Spleen (tissue), 11 donors: ENCODE measurements at regions not wholly inside any gene's neighbourhood (a gene's known extent, or its start where the extent isn't known, plus 50 kb on each side); places are given as distances from the start of the nearest gene placed in this dataset.
A peak's percentile ranks its signal among the peaks of the same experiment; 100 is the strongest.

Source experiments
- DNase-seq: peaks from one replicate; pipeline ENCODE4 v3.0.0-alpha.2; 2020
- H3K27ac ChIP-seq, 8 donors: fragments of 200-600 bp; sonication (generic) in 7 of 8; 1 replicate in 4 of 8; 2 replicates in 4 of 8; pipeline versions ENCODE4 v1.5.0 to v1.8.0; 2016 to 2021; ENCODE audit warnings: inconsistent platforms in 4 of 8, mild to moderate bottlenecking in 4 of 8, moderate library complexity in 1 of 8
- H3K27me3 ChIP-seq, 7 donors: fragments of 200-600 bp; sonication (generic) in 6 of 7; replicated peaks in 1 of 7; 1 replicate in 4 of 7; 2 replicates in 3 of 7; pipeline versions ENCODE4 v1.5.0 to v1.8.0; 2016 to 2021; ENCODE audit warnings: inconsistent platforms in 3 of 7, mild to moderate bottlenecking in 1 of 7
- H3K36me3 ChIP-seq, 6 donors: fragments of 200-600 bp; sonication (generic) in 5 of 6; 1 replicate in 4 of 6; 2 replicates in 2 of 6; pipeline versions ENCODE4 v1.5.0 to v1.8.0; 2016 to 2021; ENCODE audit warnings: inconsistent platforms in 2 of 6
- H3K4me1 ChIP-seq, 6 donors: fragments of 200-600 bp; sonication (generic) in 5 of 6; 1 replicate in 3 of 6; 2 replicates in 3 of 6; pipeline versions ENCODE4 v1.5.0 to v1.8.0; 2016 to 2021; ENCODE audit warnings: inconsistent platforms in 3 of 6
- H3K4me3 ChIP-seq, 8 donors: fragments of 200-600 bp; sonication (generic) in 7 of 8; 1 replicate in 4 of 8; 2 replicates in 4 of 8; pipeline versions ENCODE4 v1.5.0 to v1.8.0; 2016 to 2021; ENCODE audit warnings: inconsistent platforms in 4 of 8, mild to moderate bottlenecking in 4 of 8, moderate library complexity in 2 of 8
- H3K9me3 ChIP-seq, 8 donors: fragments of 200-600 bp; sonication (generic) in 7 of 8; 1 replicate in 4 of 8; 2 replicates in 4 of 8; pipeline versions ENCODE4 v1.5.0 to v1.8.0; 2016 to 2021; ENCODE audit warnings: inconsistent platforms in 4 of 8
- CTCF ChIP-seq, 11 experiments: fragments of 200-600 bp in 7 of 11; fragments of 450-650 bp in 4 of 11; sonication (generic) in 4 of 11; IDR thresholded peaks in 8 of 11; conservative IDR thresholded peaks in 3 of 11; 1 replicate in 7 of 11; 2 replicates in 4 of 11; pipeline versions ENCODE4 v1.4.0 to v1.8.0; 2016 to 2021; ENCODE audit warnings: antibody characterized with exemption in 11 of 11, inconsistent platforms in 4 of 11, mild to moderate bottlenecking in 1 of 11
- POLR2A ChIP-seq, 3 donors: fragments of 450-650 bp; IDR thresholded peaks; one replicate each; pipeline ENCODE4 v1.5.1; 2017; ENCODE audit warnings: antibody characterized with exemption in 3 of 3, mild to moderate bottlenecking in 1 of 3
- POLR2AphosphoS5 ChIP-seq, 3 donors: sonication (generic); formaldehyde crosslinking; IDR thresholded peaks; one replicate each; pipeline ENCODE4 v1.5.1; 2017; ENCODE audit warnings: antibody characterized with exemption in 3 of 3
- WGBS, 5 donors: extraction: QIAGEN DNeasy Blood & Tissue Kit in 3 of 5; methylation state at CpG; one replicate each; pipeline versions ENCODE4 v1.1.5 to v1.1.7; 2013 to 2018; 5-methylcytosine and 5-hydroxymethylcytosine counted together
- intact Hi-C: fragments of 100-400 bp; cut with DNase I; formaldehyde crosslinking; loops from one replicate; pipeline ENCODE4 v1.15.0; 2023; ENCODE audit warnings: low total_unique reads
- donor health status: healthy with polysubstance abuse.
- donor health status: DM: no; HTN: no; CAD: no; lungs with moderate emphysema.
- donor health status: DM: no; HTN: no; CAD: no.
- donor health status: Bipolar disorder and iron deficiency.
- donor health status: healthy.
- donor health status: DM: no; HTN: no; CAD: no.
- donor health status: DM: yes; HTN: yes; CAD: no.

DNA sequence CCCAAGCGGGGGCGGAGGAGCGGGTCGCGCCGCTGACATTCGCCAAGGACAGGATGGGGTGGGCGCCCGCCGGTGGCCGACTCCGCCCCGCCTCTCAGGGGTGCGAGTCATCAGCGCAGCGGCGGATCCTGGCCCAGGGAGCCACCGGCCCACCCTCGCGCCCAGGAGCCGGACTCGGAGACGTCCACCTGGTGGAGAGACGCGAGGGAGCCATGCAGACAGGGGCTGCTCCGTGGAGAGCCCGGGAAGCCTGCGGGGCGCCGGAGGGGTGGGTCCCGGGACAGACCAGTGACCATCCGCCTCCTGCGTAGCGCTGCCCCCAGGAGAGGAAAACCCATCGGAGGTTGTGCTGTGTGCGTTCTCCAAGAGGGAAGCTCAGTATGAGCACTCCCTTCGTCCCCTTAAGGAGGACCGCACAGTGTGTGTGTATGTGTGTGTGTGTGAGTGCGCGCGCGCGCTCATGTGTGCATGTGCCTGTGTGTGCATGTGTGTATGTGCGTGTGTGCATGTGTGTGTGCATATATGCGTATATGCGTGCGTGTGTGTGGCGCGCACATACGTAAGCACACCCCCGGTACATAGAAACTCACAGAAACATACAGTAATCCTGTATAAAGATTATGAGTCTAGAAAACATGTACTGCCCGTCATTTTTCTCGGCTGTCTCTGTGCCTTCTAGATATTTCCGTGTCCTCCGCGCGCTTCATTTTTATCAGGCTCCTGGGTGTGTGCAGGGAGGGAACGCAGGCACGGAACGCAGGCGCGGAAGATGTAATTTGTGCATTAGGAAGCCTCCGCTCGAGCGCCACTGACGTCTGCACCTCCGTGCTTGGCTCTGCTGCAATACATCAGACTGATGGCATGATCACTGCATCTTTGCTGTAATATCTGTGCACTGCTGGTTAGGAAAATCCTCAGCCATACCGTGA is 158.9 kb downstream of the TBXT start:
- H3K4me3 ChIP-seq: peak overlapping the region in 6 of 8 donors; percentile 4 to 46 (median 13)
- TF ChIP-seq POLR2A (IDR thresholded peaks at IDR 0.05) (no peak), POLR2AphosphoS5 (IDR thresholded peaks at IDR 0.05) (no peak), CTCF (IDR thresholded peaks at IDR 0.05 in 8 of 11, conservative IDR thresholded peaks at IDR 0.05 in 3 of 11) (no peak)

GRCh38 chr6:166007349-166008263 is 160.0 kb downstream of the TBXT start:
- Histone ChIP-seq H3K36me3 (no peaks in the 10 kb centered on the region), H3K27ac (no peak overlapping the region), H3K4me3 (no peak overlapping the region), H3K4me1 (peaks cover 0 to 40% (median 17%) of the 10 kb centered on the region in 6 donors), H3K9me3 (no peaks in the 10 kb centered on the region), H3K27me3 (peaks cover 5 to 98% (median 60%) of the 10 kb centered on the region in 7 donors)
- DNase-seq: no peak
- TF ChIP-seq POLR2AphosphoS5 (IDR thresholded peaks at IDR 0.05): no peak
- no peak for TF ChIP-seq CTCF (IDR thresholded peaks at IDR 0.05 in 8 of 11, conservative IDR thresholded peaks at IDR 0.05 in 3 of 11)
- TF ChIP-seq POLR2A (IDR thresholded peaks at IDR 0.05): no peak
- WGBS, 5 donors: 12 to 18% (median 14%) methylated on average over 18 of the region's 18 CpGs
- intact Hi-C loops: no loop called here

More for the DNA sequence above, 158.9 kb downstream of the TBXT start:
- intact Hi-C loops: no loop called here
- no peaks in the 10 kb centered on the region for H3K9me3 ChIP-seq
- DNase-seq: no peak
- no peaks in the 10 kb centered on the region for H3K36me3 ChIP-seq
- WGBS, 5 donors: 7 to 10% (median 8%) methylated on average over 64 to 68 of the region's 68 CpGs
- peaks cover 0 to 40% (median 17%) of the 10 kb centered on the region in 6 donors for H3K4me1 ChIP-seq
- peaks cover 5 to 91% (median 60%) of the 10 kb centered on the region in 7 donors for H3K27me3 ChIP-seq
- H3K27ac ChIP-seq: no peak overlapping the region

DNA sequence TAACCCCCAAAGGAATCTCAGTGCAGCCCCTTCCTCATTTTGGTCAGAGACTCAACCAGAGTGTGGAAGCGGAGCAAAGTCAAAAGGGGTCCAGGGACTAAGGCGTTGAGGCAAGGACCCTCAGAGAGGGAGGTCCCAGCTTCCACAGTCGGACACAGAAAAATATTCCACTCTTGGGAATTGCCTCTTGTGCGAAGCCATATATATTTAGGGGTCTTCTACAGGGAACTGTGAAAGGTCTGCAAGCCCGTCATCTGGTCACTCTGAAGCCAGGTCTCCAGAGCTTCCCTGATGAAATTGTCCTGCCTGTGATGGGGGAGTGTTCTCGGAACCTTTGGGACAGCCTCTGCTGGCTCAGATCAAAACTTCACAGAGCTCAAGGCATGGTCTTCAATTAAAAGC is 160.8 kb downstream of the TBXT start:
- 27 to 38% (median 33%) methylated on average over 6 of the region's 6 CpGs for WGBS, 5 donors
- no peaks in the 10 kb centered on the region for H3K9me3 ChIP-seq
- H3K27me3 ChIP-seq: peaks cover 5 to 98% (median 59%) of the 10 kb centered on the region in 7 donors
- DNase-seq: no peak
- intact Hi-C loops: no loop called here
- peak overlapping the region in 2 of 8 donors; percentile 17 to 44 for H3K4me3 ChIP-seq
- peaks cover 0 to 40% (median 17%) of the 10 kb centered on the region in 6 donors for H3K4me1 ChIP-seq
- H3K27ac ChIP-seq: no peak overlapping the region
- TF ChIP-seq CTCF (IDR thresholded peaks at IDR 0.05 in 8 of 11, conservative IDR thresholded peaks at IDR 0.05 in 3 of 11): no peak
- no peak for TF ChIP-seq POLR2A (IDR thresholded peaks at IDR 0.05)
- no peak for TF ChIP-seq POLR2AphosphoS5 (IDR thresholded peaks at IDR 0.05)
- H3K36me3 ChIP-seq: no peaks in the 10 kb centered on the region
